MCF 10A (cell line): ENCODE measurements at regions not wholly inside any gene's neighbourhood (a gene's known extent, or its start where the extent isn't known, plus 50 kb on each side); places are given as distances from the start of the nearest gene placed in this dataset.

Experiments
- BruUV-seq: library from RNA; stranded (reverse); fragments of 400-500 nt; replicated peaks from 2 replicates; lab custom pipeline; 2021; lab: Mats Ljungman, UMichigan
- CTCF ChIA-PET: fragments of 300-600 bp; sonication (Branson Sonifier 250); formaldehyde crosslinking; extraction: SDS; loops from one replicate; lab custom pipeline; 2021; ENCODE audit warnings: antibody characterized with exemption, inconsistent platforms; lab: Yijun Ruan, JAX
- POLR2A ChIA-PET: fragments of 300-600, 350-650 bp; sonication (Branson Sonifier 250); formaldehyde crosslinking; extraction: SDS; loops from one replicate; lab custom pipeline; 2020; ENCODE audit warnings: antibody characterized with exemption, inconsistent platforms; lab: Yijun Ruan, JAX
- DNase-seq: peaks from one replicate; pipeline ENCODE4 v3.0.0-alpha.2; 2018; ENCODE audit not compliant: unreplicated experiment
- H3K27ac Mint-ChIP-seq: one replicate; pipeline ENCODE4 v1.8.0; 2022; ENCODE audit warnings: mild to moderate bottlenecking, low read depth, mixed read lengths; ENCODE audit not compliant: unreplicated experiment
- H3K27me3 Mint-ChIP-seq: one replicate; pipeline ENCODE4 v1.8.0; 2022; ENCODE audit warnings: mixed read lengths; ENCODE audit not compliant: insufficient read depth, unreplicated experiment
- H3K36me3 Mint-ChIP-seq: one replicate; pipeline ENCODE4 v1.8.0; 2022; ENCODE audit warnings: mild to moderate bottlenecking, moderate library complexity, mixed read lengths; ENCODE audit not compliant: insufficient read depth, unreplicated experiment
- H3K4me1 Mint-ChIP-seq: one replicate; pipeline ENCODE4 v1.8.0; 2022; ENCODE audit warnings: mixed read lengths; ENCODE audit not compliant: insufficient read depth, unreplicated experiment
- H3K4me3 Mint-ChIP-seq: one replicate; pipeline ENCODE4 v1.8.0; 2022; ENCODE audit warnings: mild to moderate bottlenecking, moderate library complexity, mixed read lengths; ENCODE audit not compliant: unreplicated experiment
- H3K9me3 Mint-ChIP-seq: one replicate; pipeline ENCODE4 v1.8.0; 2022; ENCODE audit warnings: mixed read lengths; ENCODE audit not compliant: unreplicated experiment
- CTCF ChIP-seq: fragments of 200-600 bp; IDR thresholded peaks from one replicate; pipeline ENCODE4 v1.8.0; 2022; ENCODE audit warnings: antibody characterized with exemption, mild to moderate bottlenecking; ENCODE audit not compliant: unreplicated experiment
- intact Hi-C: fragments of 100-400 bp; cut with micrococcal nuclease; formaldehyde crosslinking; loops from 2 replicates; pipeline ENCODE4 v1.14.1; 2022

- Mint-ChIP-seq H3K27me3 (no peaks in the 10 kb centered on the region), H3K9me3 (peaks cover 8% of the 10 kb centered on the region), H3K27ac (no peak overlapping the region), H3K4me3 (no peak overlapping the region), H3K4me1 (peaks cover 17% of the 10 kb centered on the region), H3K36me3 (peaks cover 7% of the 10 kb centered on the region)
- ChIA-PET CTCF (no interaction called here), POLR2A (no interaction called here)
- intact Hi-C loops, result loop anchor here (10.0 kb wide), 1 partner anchor 91 kb away; no protein-coding TSS in a partner anchor
- TF ChIP-seq CTCF, result no peak
- no TSS peak for BruUV-seq
- no peak for DNase-seq
These were observed 270.3 kb upstream of the ECI2 start for GRCh38 chr6:4405621-4406212.

GRCh38 chr6:4404415-4404814 lies 269.0 kb upstream of the ECI2 start:
- BruUV-seq, result no TSS peak
- peaks cover 7% of the 10 kb centered on the region for H3K36me3 Mint-ChIP-seq
- CTCF ChIA-PET, result interaction anchor here (0.8 kb wide), 1 partner anchor 339 kb away, joined by 3 read pairs; no protein-coding TSS in a partner anchor
- POLR2A ChIA-PET, result no interaction called here
- H3K4me1 Mint-ChIP-seq, result peaks cover 17% of the 10 kb centered on the region
- no peak overlapping the region for H3K4me3 Mint-ChIP-seq
- peaks cover 8% of the 10 kb centered on the region for H3K9me3 Mint-ChIP-seq
- intact Hi-C loops, result loop anchor here (5.0 to 10.0 kb wide), 2 partner anchors 47 to 90 kb away; no protein-coding TSS in a partner anchor
- DNase-seq, result no peak
- no peaks in the 10 kb centered on the region for H3K27me3 Mint-ChIP-seq
- no peak overlapping the region for H3K27ac Mint-ChIP-seq
- TF ChIP-seq CTCF, result no peak

- DNase-seq, result no peak
- TF ChIP-seq CTCF, result no peak
- Mint-ChIP-seq H3K9me3 (peaks cover 6% of the 10 kb centered on the region), H3K27me3 (no peaks in the 10 kb centered on the region), H3K27ac (no peak overlapping the region), H3K4me3 (no peak overlapping the region), H3K4me1 (peaks cover 17% of the 10 kb centered on the region), H3K36me3 (peaks cover 7% of the 10 kb centered on the region)
- ChIA-PET CTCF (interaction anchor here (0.8 kb wide), 1 partner anchor 339 kb away, joined by 3 read pairs; no protein-coding TSS in a partner anchor), POLR2A (interaction anchor here (0.6 kb wide), 1 partner anchor 536 kb away, joined by 4 read pairs; no protein-coding TSS in a partner anchor)
- intact Hi-C loops, result loop anchor here (5.0 to 10.0 kb wide), 2 partner anchors 47 to 89 kb away; no protein-coding TSS in a partner anchor
- no TSS peak for BruUV-seq
These were observed 268.5 kb upstream of the ECI2 start for GRCh38 chr6:4403828-4404227.

DNA sequence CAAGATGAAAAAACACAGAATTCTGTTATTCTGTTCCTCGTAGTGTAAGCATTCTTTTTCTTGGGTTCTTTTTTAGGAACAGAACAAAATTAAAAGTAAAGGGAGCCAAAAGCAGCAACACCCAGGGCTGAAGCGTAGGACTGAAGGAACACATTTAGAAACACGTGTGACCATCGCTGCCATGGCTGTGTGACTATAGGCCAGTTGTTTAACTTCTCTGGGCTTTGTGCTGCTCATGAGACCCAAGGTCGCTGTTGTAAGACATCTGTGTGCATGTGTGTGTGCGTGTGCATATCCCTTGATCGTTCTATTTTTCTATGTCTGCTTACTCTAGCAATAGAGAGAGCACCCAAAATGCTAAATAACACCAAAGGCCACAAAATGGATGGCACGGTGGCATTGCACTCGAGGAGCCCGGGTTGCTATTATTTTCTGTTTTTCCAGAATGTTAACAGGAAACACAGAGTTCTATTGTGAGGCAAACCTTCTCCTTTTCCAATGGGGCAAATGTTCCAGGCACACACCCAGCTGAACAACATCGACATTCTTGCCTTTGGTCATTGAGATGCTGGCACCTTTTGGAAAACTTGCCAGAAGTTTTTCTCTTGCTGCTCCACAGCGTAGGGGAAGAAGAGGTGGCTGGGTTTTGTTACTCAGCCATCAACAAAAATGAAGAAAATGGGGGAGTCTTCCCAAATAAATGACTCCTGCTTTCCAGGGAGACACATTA lies 267.8 kb upstream of the ECI2 start:
- intact Hi-C loops, result loop anchor here (5.0 to 10.0 kb wide), 2 partner anchors 46 to 88 kb away; no protein-coding TSS in a partner anchor
- CTCF ChIA-PET, result interaction anchor here (1.0 kb wide), 1 partner anchor 9 kb away, joined by 5 read pairs; no protein-coding TSS in a partner anchor
- Mint-ChIP-seq H3K27me3 (no peaks in the 10 kb centered on the region), H3K36me3 (peaks cover 7% of the 10 kb centered on the region), H3K9me3 (no peaks in the 10 kb centered on the region), H3K4me1 (peaks cover 17% of the 10 kb centered on the region), H3K4me3 (no peak overlapping the region), H3K27ac (peak overlapping the region; percentile 57)
- TF ChIP-seq CTCF, result no peak
- no TSS peak for BruUV-seq
- POLR2A ChIA-PET, result interaction anchor here (0.6 to 0.9 kb wide), 4 partner anchors 27 to 1174 kb away, joined by 3 to 4 read pairs (median 4); no protein-coding TSS in a partner anchor
- no peak for DNase-seq
